GM23338 (cell line): ENCODE measurements at regions not wholly inside any gene's neighbourhood (a gene's known extent, or its start where the extent isn't known, plus 50 kb on each side); places are given as distances from the start of the nearest gene placed in this dataset.

Experiments
- ATAC-seq: fragments of 200-7000 bp; cut with Tn5 transposase; 3 replicates; pipeline ENCODE4 v1.9.1; 2020
- DNase-seq: peaks from one replicate; pipeline ENCODE4 v3.0.0-alpha.2; 2015; ENCODE audit warnings: low spot score
- H2AFZ ChIP-seq: fragments of 200-600 bp; sonication (generic); 2 replicates; pipeline ENCODE4 v1.8.0; 2016; ENCODE audit warnings: antibody characterized with exemption, mild to moderate bottlenecking, moderate library complexity
- H3F3A ChIP-seq: fragments of 200-600 bp; sonication (generic); replicated peaks from 2 replicates; pipeline ENCODE4 v1.8.0; 2017; ENCODE audit warnings: antibody characterized with exemption, mixed run types, low read depth
- H3K27ac ChIP-seq: fragments of 200-600 bp; sonication (generic); 2 replicates; pipeline ENCODE4 v1.6.1; 2016; ENCODE audit warnings: low read depth
- H3K27me3 ChIP-seq: fragments of 200-600 bp; sonication (generic); 2 replicates; pipeline ENCODE4 v1.8.0; 2016; ENCODE audit warnings: mild to moderate bottlenecking, mixed run types, moderate library complexity; ENCODE audit not compliant: insufficient read depth
- H3K36me3 ChIP-seq: fragments of 200-600 bp; sonication (generic); 2 replicates; pipeline ENCODE4 v1.8.0; 2016; ENCODE audit warnings: mild to moderate bottlenecking; ENCODE audit not compliant: insufficient read depth
- H3K4me1 ChIP-seq: fragments of 200-600 bp; sonication (generic); 2 replicates; pipeline ENCODE4 v1.8.0; 2016; ENCODE audit warnings: mild to moderate bottlenecking, moderate library complexity; ENCODE audit not compliant: insufficient read depth
- H3K4me2 ChIP-seq: fragments of 200-600 bp; sonication (generic); 2 replicates; pipeline ENCODE4 v1.7.1; 2017; ENCODE audit warnings: mixed run types
- H3K4me3 ChIP-seq: fragments of 200-600 bp; sonication (generic); 2 replicates; pipeline ENCODE4 v1.6.1; 2016; ENCODE audit warnings: mixed run types
- H3K79me2 ChIP-seq: fragments of 200-600 bp; sonication (generic); replicated peaks from 2 replicates; pipeline ENCODE4 v1.8.0; 2017; ENCODE audit warnings: mild to moderate bottlenecking; ENCODE audit not compliant: insufficient read depth
- H3K9me2 ChIP-seq: fragments of 200-600 bp; sonication (generic); 2 replicates; pipeline ENCODE4 v1.8.0; 2017; ENCODE audit not compliant: insufficient read depth
- H4K20me1 ChIP-seq: fragments of 200-600 bp; sonication (generic); replicated peaks from 2 replicates; pipeline ENCODE4 v1.8.0; 2017; ENCODE audit warnings: mild to moderate bottlenecking; ENCODE audit not compliant: insufficient read depth
- H3K27ac Mint-ChIP-seq: 2 replicates; pipeline ENCODE4 v1.8.0; 2020; ENCODE audit warnings: inconsistent platforms, mild to moderate bottlenecking, moderate library complexity, mixed read lengths
- H3K27me3 Mint-ChIP-seq: 3 replicates; pipeline ENCODE4 v1.8.0; 2022; ENCODE audit warnings: low read depth, mild to moderate bottlenecking, moderate library complexity, mixed read lengths, inconsistent platforms; ENCODE audit not compliant: insufficient read depth, poor library complexity
- H3K36me3 Mint-ChIP-seq: 3 replicates; pipeline ENCODE4 v1.8.0; 2021; ENCODE audit warnings: low read depth, mild to moderate bottlenecking, inconsistent platforms, moderate library complexity, mixed read lengths
- H3K4me1 Mint-ChIP-seq: 3 replicates; pipeline ENCODE4 v1.8.0; 2020; ENCODE audit warnings: mild to moderate bottlenecking, inconsistent platforms, mixed read lengths
- H3K4me3 Mint-ChIP-seq: 3 replicates; pipeline ENCODE4 v1.8.0; 2021; ENCODE audit warnings: moderate library complexity, mild to moderate bottlenecking, inconsistent platforms, mixed read lengths
- H3K9me3 Mint-ChIP-seq: 3 replicates; pipeline ENCODE4 v1.8.0; 2020; ENCODE audit warnings: moderate library complexity, mild to moderate bottlenecking, inconsistent platforms, mixed read lengths
- CTCF ChIP-seq, 2 experiments: fragments of 200-600 bp in 1 of 2; sonication (generic) in 1 of 2; conservative IDR thresholded peaks; 2 replicates each; pipeline versions ENCODE4 v1.5.1 to v1.6.1; 2016 to 2017; ENCODE audit warnings: antibody characterized with exemption in 2 of 2, low read depth in 2 of 2, mild to moderate bottlenecking in 2 of 2, moderate library complexity in 1 of 2
- ETS1 ChIP-seq: IDR thresholded peaks from 2 replicates; pipeline ENCODE4 v1.6.1; 2016; ENCODE audit warnings: antibody characterized with exemption
- JUNB ChIP-seq: IDR thresholded peaks from one replicate; pipeline ENCODE4 v1.6.1; 2016; ENCODE audit warnings: antibody characterized with exemption; ENCODE audit not compliant: unreplicated experiment
- NANOG ChIP-seq: IDR thresholded peaks from 2 replicates; pipeline ENCODE4 v1.6.1; 2016; ENCODE audit warnings: antibody characterized with exemption, borderline replicate concordance
- POLR2AphosphoS5 ChIP-seq: IDR thresholded peaks from 2 replicates; pipeline ENCODE4 v1.6.1; 2016; ENCODE audit warnings: antibody characterized with exemption, low read depth
- REST ChIP-seq: IDR thresholded peaks from one replicate; pipeline ENCODE4 v1.6.1; 2018; ENCODE audit warnings: antibody characterized with exemption; ENCODE audit not compliant: unreplicated experiment
- STAT1 ChIP-seq: IDR thresholded peaks from one replicate; pipeline ENCODE4 v1.6.1; 2016; ENCODE audit warnings: antibody characterized with exemption; ENCODE audit not compliant: unreplicated experiment
- ZNF462 ChIP-seq: fragments of 250-450 bp; sonication (Bioruptor Pico); IDR thresholded peaks from 2 replicates; pipeline ENCODE4 v1.5.0; 2020; ENCODE audit warnings: mild to moderate bottlenecking, moderate library complexity

GRCh38 chr20:50283370-50283769, 92.7 kb downstream of the CEBPB start (continued):
- TF ChIP-seq REST (no peak), CTCF (conservative IDR thresholded peaks at IDR 0.05; ENCODE audit: low read depth in 2 of 2) (no peak), JUNB (no peak)

- Histone ChIP-seq H3K36me3 (no peaks in the 10 kb centered on the region), H3K27ac (no peak overlapping the region), H3K4me3 (no peak overlapping the region), H3K4me2 (no peak overlapping the region), H3K79me2 (no peaks in the 10 kb centered on the region), H3K4me1 (no peaks in the 10 kb centered on the region), H4K20me1 (no peaks in the 10 kb centered on the region), H2AFZ (peak overlapping the region; percentile 95), H3K27me3 (no peaks in the 10 kb centered on the region), H3K9me2 (no peaks in the 10 kb centered on the region), H3F3A (no peaks in the 10 kb centered on the region; the same call in 1 of the 2 replicates)
- DNase-seq (no peak), ATAC-seq (no peak)
- peaks cover 6% of the 10 kb centered on the region for H3K27me3 Mint-ChIP-seq
- no peaks in the 10 kb centered on the region; the same call in 2 of the 3 replicates for H3K9me3 Mint-ChIP-seq
- peaks cover 15% of the 10 kb centered on the region for H3K4me1 Mint-ChIP-seq
- no peak overlapping the region for H3K4me3 Mint-ChIP-seq
- H3K27ac Mint-ChIP-seq: no peak overlapping the region
- H3K36me3 Mint-ChIP-seq: no peaks in the 10 kb centered on the region; the same call in 2 of the 3 replicates
- TF ChIP-seq NANOG (no peak), STAT1 (no peak), ETS1 (no peak), CTCF (conservative IDR thresholded peaks at IDR 0.05; ENCODE audit: low read depth in 2 of 2) (no peak), ZNF462 (CRISPR knock-in tag) (no peak), POLR2AphosphoS5 (no peak)
These were observed 93.5 kb downstream of the CEBPB start for GRCh38 chr20:50283922-50284810.
